ENCODE measurements at regions not wholly inside any gene's neighbourhood (a gene's known extent, or its start where the extent isn't known, plus 50 kb on each side); places are given as distances from the start of the nearest gene placed in this dataset.
A peak's percentile ranks its signal among the peaks of the same experiment; 100 is the strongest.

GRCh38 chr7:65239707-65240352, 133.8 kb upstream of the ZNF92 start:
- H3K4me3 ChIP-seq (ENCODE audit: low read depth, low read length), result peak overlapping the region; percentile 48
- DNase-seq (ENCODE audit: low read depth, low spot score), result no peak
- TF ChIP-seq, protein P1, sequence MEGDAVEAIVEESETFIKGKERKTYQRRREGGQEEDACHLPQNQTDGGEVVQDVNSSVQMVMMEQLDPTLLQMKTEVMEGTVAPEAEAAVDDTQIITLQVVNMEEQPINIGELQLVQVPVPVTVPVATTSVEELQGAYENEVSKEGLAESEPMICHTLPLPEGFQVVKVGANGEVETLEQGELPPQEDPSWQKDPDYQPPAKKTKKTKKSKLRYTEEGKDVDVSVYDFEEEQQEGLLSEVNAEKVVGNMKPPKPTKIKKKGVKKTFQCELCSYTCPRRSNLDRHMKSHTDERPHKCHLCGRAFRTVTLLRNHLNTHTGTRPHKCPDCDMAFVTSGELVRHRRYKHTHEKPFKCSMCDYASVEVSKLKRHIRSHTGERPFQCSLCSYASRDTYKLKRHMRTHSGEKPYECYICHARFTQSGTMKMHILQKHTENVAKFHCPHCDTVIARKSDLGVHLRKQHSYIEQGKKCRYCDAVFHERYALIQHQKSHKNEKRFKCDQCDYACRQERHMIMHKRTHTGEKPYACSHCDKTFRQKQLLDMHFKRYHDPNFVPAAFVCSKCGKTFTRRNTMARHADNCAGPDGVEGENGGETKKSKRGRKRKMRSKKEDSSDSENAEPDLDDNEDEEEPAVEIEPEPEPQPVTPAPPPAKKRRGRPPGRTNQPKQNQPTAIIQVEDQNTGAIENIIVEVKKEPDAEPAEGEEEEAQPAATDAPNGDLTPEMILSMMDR (IDR thresholded peaks at IDR 0.05; ENCODE audit: low read depth, low read length), result no peak
- no peak overlapping the region for H3K27ac ChIP-seq (ENCODE audit: low read depth, low read length)
- POLR2A ChIA-PET, result no interaction called here
- CTCF ChIA-PET, result no interaction called here
- peaks cover 21% of the 10 kb centered on the region for H3K27me3 ChIP-seq (ENCODE audit: control insufficient read depth, insufficient read depth, low read length)
- H3K9me3 ChIP-seq (ENCODE audit: control insufficient read depth, insufficient read depth, low read length), result no peaks in the 10 kb centered on the region; the same call in 1 of the 2 replicates

GRCh38 chr7:65239324-65239706, 134.3 kb upstream of the ZNF92 start:
- Histone ChIP-seq H3K27ac (ENCODE audit: low read depth, low read length) (no peak overlapping the region), H3K9me3 (ENCODE audit: control insufficient read depth, insufficient read depth, low read length) (no peaks in the 10 kb centered on the region; the same call in 1 of the 2 replicates), H3K4me3 (ENCODE audit: low read depth, low read length) (peak overlapping the region; percentile 48), H3K27me3 (ENCODE audit: control insufficient read depth, insufficient read depth, low read length) (peaks cover 18% of the 10 kb centered on the region)
- TF ChIP-seq, protein P1 (IDR thresholded peaks at IDR 0.05; ENCODE audit: low read depth, low read length), result no peak
- POLR2A ChIA-PET, result no interaction called here
- CTCF ChIA-PET, result no interaction called here
- DNase-seq (ENCODE audit: low read depth, low spot score), result no peak

DNA sequence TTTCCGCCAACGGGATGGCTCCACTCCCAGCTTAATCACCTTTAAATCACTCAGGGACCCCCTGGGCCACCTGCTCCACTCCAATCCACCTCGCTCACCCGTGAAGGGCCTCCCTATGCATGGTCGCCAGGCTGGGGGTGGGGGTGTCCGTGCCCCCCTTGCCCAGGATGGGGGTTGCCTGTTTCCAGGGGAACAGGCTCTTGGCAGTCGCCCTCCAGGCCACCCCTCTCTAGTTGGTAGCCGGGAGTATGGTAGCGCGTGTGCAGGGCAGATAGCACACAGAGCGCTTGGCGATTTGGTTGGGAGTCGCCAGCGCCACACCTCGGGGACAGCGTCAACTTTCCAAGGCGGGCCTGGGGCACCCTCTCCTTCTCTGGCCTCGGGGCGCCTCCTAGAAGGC, 134.9 kb upstream of the ZNF92 start:
- TF ChIP-seq, protein P1 (IDR thresholded peaks at IDR 0.05; ENCODE audit: low read depth, low read length), result no peak
- ChIA-PET POLR2A (no interaction called here), CTCF (no interaction called here)
- Histone ChIP-seq H3K27me3 (ENCODE audit: control insufficient read depth, insufficient read depth, low read length) (peaks cover 18% of the 10 kb centered on the region), H3K4me3 (ENCODE audit: low read depth, low read length) (no peak overlapping the region), H3K27ac (ENCODE audit: low read depth, low read length) (no peak overlapping the region), H3K9me3 (ENCODE audit: control insufficient read depth, insufficient read depth, low read length) (no peaks in the 10 kb centered on the region; the same call in 1 of the 2 replicates)
- DNase-seq (ENCODE audit: low read depth, low spot score), result no peak

GRCh38 chr7:65235586-65235985, 138.1 kb upstream of the ZNF92 start:
- Histone ChIP-seq H3K27ac (ENCODE audit: low read depth, low read length) (no peak overlapping the region), H3K27me3 (ENCODE audit: control insufficient read depth, insufficient read depth, low read length) (peaks cover 13% of the 10 kb centered on the region), H3K9me3 (ENCODE audit: control insufficient read depth, insufficient read depth, low read length) (no peaks in the 10 kb centered on the region; the same call in 1 of the 2 replicates), H3K4me3 (ENCODE audit: low read depth, low read length) (no peak overlapping the region)
- CTCF ChIA-PET, result no interaction called here
- DNase-seq (ENCODE audit: low read depth, low spot score), result no peak
- TF ChIP-seq, protein P1 (IDR thresholded peaks at IDR 0.05; ENCODE audit: low read depth, low read length), result no peak
- POLR2A ChIA-PET, result no interaction called here

DNA sequence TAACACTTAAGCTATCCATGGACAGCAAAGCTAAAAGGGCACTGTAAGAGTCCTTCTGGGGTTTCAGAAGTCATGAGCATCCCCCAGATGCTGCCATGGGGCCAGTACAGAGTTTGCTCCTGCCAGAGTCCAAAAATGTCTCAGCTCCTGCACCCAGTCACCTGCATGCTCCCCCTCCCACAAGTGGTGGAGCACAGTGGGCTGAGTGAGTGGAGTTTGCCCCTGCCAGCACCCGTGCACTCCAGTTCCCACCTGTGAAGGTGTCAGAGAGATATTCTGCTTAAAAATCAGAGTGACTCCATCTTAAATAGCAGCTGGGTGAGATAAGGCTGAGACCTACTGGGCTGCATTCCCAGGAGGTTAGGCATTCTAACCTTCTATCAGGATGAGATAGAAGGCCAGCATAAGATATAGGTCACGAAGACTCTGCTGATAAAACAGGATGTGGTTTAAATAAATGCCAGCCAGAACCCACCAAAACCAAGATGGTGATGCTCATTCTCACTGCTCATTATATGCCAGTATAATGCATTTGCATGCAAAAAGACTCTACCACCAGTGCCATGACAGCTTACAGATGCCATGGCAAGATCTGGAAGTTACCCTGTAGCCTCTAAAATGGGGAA, 140.1 kb upstream of the ZNF92 start:
- CTCF ChIA-PET, result no interaction called here
- H3K4me3 ChIP-seq (ENCODE audit: low read depth, low read length), result no peak overlapping the region
- H3K27me3 ChIP-seq (ENCODE audit: control insufficient read depth, insufficient read depth, low read length), result no peaks in the 10 kb centered on the region
- no peak overlapping the region for H3K27ac ChIP-seq (ENCODE audit: low read depth, low read length)
- no peak for DNase-seq (ENCODE audit: low read depth, low spot score)
- POLR2A ChIA-PET, result no interaction called here
- TF ChIP-seq, protein P1 (IDR thresholded peaks at IDR 0.05; ENCODE audit: low read depth, low read length), result no peak
- H3K9me3 ChIP-seq (ENCODE audit: control insufficient read depth, insufficient read depth, low read length), result no peaks in the 10 kb centered on the region; the same call in 1 of the 2 replicates

All from AG04450 (cell line).